Left renal pelvis (tissue), 4 donors: ENCODE measurements at regions not wholly inside any gene's neighbourhood (a gene's known extent, or its start where the extent isn't known, plus 50 kb on each side); places are given as distances from the start of the nearest gene placed in this dataset.
"Not testable (repeated sequence)": the region's sequence is repeated elsewhere in the genome, so short reads cannot be mapped to it uniquely, and the experiment has no call there.

ENCODE experiments used
- DNase-seq, 4 donors: peaks; one replicate each; pipeline ENCODE4 v3.0.0-alpha.2; 2013; ENCODE audit warnings: low read depth in 4 of 4, low spot score in 3 of 4

DNA sequence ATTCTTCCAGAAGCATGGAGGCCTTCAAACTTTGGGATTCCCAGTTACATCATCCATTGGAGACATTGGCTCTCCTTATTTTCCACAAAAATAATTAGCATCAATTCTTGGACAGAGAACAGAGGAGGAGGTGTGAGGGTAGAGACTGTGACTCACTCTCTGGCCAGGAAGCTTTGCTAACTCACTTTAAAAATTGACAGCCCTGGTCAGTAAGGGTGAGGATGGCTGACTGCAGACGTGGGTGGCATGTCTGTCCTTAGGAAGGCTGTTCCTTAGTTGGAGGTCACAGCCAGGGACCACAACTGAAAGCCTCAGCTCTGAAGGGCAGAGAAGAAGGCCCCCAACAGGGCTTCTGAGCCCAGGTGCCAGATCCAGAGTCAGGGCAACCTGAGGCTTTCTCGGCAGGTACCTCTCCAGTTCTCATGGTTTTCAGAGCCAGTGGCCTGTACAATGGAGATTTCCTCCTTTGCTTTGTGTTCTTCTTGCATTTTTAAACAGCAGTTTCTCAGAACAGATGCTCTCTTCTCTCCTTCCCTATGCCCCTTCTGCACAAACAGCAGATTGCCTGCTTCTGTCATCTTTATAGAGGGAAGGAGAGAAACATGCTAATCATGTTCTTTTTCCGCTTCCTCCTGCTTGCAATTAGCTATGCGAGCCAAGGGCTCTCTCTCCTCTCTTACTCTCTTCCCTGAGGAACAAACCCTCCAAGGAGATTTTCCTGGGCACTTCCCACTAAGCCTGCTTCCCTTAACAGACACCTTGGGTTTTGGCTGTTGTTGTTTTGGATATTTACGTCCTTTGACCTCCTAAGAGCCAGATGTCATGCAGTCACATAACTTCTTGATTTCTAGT is 92.5 kb upstream of the ZNF366 start:
- no peak for DNase-seq

DNA sequence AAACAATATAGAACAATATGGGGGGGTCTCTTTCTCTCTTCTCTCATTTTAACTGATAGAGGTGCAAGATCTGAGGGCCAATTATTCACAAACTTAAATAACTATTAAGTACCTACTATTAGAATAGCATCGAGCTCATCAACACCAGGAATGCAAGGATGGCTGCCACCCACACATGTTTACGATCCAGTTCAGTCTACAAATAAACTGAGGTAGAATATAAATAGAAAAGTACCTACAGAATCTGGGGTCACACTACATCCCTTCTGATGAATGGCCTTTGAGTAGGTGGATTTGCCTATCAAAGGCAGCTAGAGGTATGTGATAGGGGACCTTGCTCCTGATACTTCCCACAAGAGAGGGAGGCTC is 91.8 kb upstream of the ZNF366 start:
- DNase-seq = no peak

DNA sequence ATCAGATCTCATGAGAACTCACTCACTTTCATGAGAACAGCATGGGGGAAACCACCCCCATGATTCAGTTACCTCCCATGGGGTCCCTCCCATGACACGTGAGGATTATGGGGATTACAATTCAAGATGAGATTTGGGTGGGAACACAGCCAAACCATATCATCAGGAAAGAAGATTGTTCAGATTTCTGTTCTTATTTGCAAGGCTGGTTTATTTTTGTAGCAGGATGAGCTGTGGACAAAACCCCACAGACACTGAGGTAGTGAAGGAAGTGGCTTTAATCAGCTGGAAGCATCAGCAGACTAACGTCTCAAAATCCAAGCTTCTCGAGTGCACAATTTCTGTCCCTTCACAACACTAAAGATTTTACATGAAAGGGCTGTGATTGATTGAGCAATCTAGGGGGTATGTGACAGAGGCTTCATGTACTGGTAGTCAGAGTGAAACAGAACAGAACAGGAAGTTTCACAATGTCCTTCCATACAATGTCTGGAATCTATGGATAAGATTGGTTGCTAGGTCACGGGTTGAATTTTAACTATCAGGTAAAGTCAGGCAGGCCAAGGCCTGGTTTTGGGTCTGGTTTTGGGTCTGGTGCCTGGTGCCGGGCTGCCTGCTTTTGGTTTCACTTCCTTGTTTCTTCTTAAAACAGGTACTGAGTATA is 91.3 kb upstream of the ZNF366 start:
- no peak for DNase-seq

DNA sequence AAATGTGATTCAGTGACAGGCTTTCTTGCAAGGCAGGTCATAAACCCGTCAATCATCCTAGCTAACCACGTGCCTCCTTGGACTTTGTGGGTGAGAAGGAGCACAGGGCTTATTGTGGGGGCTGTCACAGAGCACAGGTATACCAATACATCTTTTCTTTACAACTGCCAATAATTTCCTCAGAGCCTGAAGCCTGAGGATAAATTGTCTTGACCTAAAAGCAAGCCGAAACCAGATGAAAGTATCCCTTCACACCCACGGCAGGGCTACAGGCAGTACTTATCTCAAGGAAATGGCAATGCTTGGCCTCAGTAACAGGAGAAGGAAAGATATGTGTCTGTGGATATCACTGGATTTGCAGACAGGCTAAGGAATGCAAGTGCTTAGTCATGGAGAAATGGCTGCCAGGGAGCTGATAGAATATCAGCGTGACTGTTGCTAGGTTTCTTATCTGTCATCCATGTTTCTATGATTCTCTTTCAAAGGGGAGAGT is 90.3 kb upstream of the ZNF366 start:
- DNase-seq = no peak

DNA sequence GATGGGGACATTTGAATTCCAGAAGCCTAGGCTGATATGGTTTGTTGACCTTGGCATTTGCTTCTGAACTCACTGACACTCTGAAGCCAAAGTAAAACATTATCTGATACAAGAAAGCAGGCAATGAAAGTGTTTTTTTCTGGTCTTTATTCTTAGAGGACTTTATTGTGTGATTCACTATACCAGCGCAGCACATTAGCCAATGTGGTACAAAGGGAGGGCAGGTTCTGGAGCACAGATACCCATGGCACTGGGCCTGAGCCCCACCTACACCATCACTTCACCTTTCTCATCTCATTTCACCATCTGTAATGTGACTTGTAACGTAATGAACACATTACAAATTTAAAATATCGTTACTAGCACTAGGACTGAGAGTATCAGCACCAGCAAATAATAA is 89.7 kb upstream of the ZNF366 start:
- DNase-seq = no peak

DNA sequence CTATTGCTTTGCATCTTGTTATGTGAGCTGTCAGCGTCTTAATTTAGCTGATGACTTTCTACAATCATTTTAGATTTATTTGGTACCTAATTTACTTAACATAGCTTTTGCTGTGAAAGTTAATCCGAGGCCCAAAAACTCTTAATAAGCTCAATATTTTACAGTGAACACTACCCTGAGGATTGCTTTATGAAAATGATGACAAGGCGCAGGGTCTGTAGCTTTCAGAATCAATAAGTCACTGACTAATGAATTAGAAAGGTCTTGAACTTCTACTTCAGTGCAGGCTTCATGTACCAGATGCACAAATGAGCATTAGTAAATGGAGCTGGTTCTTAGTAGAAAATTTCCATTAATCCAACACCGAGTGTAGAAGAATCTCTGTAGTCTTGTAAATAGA is 81.4 kb upstream of the ZNF366 start:
- DNase-seq = no peak

DNA sequence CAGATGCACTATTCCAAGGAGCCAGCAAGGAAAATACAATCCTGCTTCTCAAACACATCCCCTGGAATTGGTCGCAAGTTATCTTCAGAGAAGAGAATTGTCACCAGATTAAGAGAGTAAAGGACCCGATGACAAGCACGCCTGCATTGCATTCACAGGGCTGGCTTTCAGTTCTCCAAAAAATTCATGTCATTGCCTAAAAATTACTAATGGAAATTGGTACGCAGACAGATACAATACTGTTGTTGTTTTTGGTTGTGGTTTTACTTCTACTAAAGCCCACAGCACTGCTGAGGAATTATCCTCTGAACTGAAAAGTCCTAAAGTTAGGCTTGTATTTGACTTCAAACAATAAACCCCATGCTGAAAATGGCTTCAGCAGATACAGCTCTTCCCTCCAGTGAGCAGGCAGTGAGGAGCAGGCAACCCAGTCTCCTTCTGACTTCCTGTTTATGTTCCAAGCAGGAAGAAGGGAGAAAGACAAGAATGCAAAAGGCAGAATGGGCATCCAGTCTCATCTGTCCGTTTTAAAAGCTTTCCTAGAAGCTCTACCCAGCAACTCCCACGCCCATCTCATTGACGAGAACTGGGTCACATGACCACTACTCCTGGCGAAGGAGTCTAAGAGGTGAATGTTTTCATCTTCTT is 80.6 kb upstream of the ZNF366 start:
- no peak for DNase-seq

DNA sequence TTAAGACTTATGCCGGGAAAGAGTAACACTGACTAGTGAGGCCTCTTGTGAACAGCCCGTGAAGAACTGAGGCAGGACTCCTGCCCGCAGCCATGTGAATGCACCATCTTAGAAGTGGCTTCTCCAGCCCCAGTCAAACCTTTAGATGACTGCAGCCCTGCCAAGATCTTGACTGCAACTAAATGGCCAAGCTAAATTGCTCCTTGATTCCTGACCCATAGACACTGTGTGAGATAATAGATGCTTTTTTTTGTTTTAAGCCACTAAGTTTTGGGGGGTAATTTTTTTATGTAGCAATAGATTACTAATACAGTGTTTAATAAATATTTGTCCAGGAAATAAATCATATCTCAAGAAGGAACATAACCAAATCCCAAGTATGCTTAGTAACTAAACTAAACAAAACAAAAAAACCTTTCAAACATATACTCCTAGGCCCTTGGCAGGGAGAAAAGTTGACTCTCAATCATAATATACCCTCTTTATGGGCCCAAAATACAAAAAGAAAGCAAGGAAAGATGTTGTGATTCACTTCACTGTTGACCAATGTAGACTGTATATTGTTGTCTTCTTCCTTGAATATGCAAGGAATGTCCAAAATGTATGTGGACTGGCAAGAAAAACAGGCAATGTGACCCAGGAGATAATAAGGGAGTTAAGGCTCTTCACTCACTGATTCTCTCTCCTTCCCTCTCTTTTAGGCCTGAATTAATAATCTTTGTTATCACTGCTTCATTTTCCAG is 79.7 kb upstream of the ZNF366 start:
- no peak for DNase-seq

DNA sequence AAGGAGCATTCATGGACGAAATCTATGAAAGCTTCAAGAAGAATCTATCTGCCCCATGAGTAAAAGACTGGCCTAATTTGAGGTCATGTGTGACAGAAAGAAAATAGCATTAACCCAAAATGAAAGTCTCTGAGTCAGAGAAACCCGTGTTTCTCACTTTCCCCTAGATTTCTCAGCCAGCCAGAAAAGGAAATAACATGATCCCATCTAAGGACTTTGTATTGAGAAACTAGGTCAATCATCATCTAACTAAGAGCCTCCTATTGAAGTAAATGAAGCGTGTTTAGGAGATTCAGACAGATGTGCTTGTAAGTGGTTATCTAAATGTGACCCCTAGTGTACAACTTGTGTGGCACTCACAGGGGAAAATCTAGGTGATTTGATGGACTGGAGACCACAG is 77.3 kb upstream of the ZNF366 start:
- DNase-seq = no peak

DNA sequence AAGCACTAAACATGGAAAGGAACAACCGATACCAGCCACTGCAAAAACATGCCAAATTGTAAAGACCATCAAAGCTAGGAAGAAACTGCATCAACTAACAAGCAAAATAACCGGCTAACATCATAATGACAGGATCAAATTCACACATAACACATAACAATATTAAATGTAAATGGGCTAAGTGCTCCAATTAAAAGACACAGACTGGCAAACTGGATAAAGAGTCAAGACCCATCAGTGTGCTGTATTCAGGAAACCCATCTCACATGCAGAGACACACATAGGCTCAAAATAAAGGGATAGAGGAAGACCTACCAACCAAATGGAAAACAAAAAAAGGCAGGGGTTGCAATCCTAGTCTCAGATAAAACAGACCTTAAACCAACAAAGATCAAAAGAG is 72.1 kb upstream of the ZNF366 start:
- not testable (repeated sequence) for DNase-seq

DNA sequence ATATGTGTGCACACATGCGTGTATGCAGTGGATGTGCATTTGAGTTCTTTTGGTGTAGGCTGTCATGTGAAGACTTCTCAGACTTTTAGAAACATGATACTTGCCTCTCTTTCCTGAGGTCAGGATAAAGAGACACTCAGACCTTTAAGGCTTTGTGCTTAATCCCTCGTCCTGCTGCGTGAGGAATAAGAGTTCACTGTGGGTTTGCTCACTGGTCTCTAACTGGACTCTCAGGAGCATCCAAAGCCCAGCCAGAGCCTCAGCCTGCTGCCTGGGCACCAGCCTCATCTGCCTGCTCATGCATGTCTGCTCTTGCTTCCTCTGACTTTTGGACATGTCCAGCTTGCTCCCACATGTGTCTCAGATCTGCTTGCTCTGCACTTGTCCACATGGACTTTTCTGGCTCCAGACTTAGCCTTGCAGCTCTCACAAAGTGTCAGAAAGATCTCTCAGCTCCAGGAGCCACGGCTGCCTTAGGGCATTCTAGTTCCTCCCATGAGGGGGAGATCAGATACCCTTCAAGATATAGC is 65.1 kb upstream of the ZNF366 start:
- DNase-seq = no peak

DNA sequence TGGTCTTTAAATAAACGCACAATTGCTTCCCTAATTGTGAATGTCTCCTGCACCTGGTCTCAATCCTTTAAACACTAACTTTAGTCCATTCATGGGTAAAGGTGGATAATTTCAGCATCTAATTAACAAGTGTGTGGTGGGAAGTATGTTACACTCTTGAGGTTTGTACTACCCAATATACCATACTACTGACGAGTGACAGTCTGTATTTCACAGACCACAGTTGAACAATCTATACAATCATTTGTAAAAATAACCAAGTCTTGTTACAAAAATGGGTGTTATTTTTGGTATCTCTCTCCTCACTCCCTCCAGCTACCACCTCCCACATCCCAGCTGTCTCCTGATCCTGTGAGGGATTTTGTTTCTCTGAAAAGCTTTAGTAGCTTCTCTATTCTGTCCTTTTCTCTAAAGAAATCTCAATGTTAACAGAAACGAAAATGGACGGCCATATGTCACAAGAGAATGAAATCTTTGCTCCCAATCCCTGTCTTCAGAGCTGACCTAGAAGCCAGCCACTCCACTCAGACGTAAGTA is 62.3 kb upstream of the ZNF366 start:
- no peak for DNase-seq

DNA sequence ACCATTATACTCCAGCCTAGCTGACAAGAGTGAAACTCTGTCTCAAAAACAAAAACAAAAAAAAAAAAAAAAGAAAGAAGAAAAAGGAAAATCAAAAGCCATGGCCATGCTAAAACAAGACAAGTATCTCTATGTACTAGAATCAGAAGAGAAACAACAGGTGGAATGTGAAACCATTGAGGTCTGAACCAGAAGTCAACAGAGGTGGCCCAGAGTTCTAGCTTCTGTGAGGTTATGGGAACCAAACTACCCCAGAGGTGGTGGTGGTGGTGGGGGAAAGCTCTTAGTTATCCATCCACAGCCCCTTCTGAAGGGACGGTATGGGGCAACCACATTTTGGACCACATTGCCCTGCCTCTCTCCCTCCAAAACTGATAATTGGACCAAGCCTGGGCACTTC is 59.5 kb upstream of the ZNF366 start:
- DNase-seq = no peak

DNA sequence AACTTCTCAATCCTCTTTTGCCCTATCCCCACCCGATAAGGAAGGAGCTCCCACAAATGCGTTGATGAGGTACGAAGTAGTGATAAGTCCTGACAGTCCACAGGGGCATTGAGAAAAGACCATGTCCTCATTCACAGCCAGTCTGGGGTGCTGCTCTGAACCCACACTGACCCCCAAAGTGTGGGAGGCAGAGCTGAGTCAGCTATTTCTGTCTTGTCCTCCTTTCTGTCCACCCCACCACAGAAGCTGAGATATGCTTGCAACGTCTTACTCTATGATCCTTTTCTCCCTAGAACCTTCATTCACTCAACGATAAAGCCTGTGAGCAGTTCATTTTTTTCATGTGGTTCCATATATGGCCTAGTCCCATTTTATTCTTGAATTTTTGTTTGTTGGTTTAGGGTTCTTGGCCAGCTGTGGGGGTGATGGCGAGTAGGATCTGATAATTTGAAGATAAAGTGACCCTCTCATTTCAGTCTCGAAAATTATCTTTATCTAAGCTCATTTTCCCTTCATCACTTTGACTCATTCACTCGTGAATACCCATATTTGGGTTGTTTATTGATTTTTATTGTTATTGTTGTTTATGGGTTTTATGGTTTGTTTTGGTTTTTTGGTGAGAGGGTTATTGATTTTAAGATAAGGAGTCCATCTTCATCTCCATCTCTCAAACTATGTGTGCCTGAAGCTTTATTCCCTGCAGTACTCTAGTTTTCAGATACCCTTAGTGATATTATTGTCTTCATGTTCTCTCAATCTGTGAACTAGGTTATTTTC is 58.5 kb upstream of the ZNF366 start:
- DNase-seq = no peak

DNA sequence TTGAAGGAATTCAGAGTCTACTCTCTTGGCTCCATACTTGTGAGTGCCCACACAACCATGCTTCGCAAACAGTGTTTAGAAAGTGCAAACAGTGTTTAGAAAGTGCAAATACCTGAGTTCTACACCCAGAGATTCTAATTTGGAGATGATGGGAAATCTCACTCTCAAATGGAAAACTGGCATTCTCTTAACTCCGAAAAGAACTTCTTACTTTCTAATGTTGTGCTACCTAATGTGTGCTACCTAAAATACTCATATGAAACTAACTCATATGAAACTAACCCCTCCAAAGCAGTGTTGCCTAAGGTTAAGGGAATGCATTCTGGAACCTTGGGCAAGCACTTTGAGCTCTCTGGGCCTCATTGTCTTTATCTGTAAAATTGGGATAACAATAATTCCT is 55.5 kb upstream of the ZNF366 start:
- DNase-seq = no peak

DNA sequence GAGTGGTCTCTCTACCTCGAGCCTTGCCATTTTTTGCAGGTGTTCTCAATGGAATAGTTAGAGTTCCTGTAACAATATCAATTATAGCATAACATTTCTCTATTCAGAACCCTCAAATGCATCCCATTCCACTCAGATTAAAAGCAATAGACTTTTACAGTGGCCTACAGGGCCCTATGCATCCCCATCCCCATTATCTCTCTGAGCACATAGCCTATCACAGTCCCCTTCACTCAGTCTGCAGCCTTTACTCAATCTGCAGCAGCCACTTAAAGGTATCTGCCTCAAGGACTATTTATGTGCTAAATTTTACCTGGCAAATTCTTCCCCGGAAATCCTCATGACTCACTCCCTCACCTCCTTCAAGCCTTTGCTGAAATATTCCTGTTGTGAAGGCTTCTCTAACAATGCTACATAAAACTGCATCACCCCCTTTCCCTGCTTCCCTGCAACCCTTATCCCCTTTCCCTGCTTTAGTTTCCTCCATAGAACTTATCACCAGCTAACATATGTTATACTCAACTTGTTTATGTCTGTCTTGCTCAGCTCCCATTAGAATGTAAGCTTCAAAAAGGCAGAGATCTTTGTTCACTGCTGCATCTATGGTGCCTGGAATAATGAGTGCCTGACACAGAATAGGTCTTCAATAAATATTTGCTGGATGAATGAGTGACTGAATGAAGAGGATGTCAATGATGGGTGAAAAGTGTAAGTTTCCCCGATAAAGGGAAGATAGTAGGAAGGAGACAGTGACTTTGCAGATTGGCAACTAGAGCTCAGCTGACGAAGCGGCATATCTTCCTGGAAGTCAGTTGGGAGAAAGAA is 54.1 kb upstream of the ZNF366 start:
- no peak for DNase-seq

DNA sequence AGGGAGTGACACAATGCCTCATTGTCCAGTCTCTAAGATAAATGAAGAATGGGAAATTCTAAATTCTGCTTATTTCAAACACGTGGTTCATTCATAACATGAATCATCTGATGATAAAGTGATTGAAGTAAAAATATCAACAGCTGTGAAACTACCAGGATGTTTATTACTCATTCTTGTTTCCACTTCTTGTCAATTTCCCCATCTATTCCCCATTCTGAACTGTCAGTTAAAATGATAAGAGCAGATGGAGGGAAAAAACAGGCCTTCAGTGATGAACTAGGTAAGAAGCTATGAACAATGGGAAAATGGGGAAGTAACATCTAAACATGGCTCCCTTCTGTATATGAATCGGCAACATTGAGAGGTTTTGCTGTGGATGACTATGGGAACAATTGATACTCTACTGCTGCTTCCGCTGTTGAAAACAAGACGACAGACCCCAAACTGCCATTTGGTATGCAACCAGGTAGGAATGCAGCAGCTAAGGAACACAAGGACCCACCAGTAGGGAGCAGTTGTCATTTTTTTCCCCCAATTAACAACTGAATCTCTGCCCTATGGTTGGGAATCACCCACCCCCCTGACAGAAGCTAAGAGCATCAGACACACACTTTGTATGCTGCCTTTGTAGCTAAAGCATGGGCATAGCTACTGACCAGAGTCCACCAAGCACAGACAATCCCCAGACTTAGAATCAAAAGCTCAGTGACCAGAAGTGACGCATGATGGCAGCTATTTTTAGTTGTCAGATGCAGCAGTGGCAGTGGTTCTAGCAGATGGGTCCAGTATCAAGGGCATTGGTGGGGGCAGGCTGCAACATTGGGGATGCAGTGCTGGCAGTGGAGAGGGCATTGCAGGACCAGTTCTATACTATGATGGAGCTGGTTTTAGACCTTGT is 52.9 kb upstream of the ZNF366 start:
- DNase-seq = no peak

DNA sequence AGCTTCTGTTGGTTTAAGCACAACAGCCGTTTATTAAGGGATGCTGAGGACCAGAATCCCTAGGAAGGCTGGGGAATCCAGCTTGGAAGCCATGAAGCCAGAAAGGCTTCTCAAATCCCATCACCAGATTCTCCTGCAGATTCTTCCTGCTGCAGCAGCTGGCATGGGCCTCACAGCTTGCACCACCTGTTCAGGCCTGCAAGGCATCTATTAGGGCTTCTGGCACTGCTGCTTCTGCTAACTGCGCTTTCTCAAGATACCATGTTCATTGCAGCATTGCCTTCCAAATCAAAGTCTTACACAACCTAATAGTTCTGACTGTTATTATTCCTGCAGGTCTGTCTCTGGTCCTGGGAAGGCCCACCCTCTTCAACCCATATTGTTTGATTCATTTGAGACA is 51.2 kb upstream of the ZNF366 start:
- no peak for DNase-seq
